ENCODE measurements at regions not wholly inside any gene's neighbourhood (a gene's known extent, or its start where the extent isn't known, plus 50 kb on each side); places are given as distances from the start of the nearest gene placed in this dataset.

GRCh38 chr10:42916974-42917373, 134.4 kb downstream of the BMS1 start:
- Histone ChIP-seq H3K27me3 (ENCODE audit: control insufficient read depth, insufficient read depth, low read length, poor library complexity, severe bottlenecking) (no peaks in the 10 kb centered on the region), H3K4me1 (ENCODE audit: control insufficient read depth, insufficient read depth, low read length) (no peaks in the 10 kb centered on the region), H3K9me3 (ENCODE audit: control insufficient read depth, low read length) (no peaks in the 10 kb centered on the region), H3K27ac (ENCODE audit: insufficient read depth, low read depth, low read length, poor library complexity, severe bottlenecking) (no peak overlapping the region), H3K36me3 (ENCODE audit: control insufficient read depth, insufficient read depth, low read length) (no peaks in the 10 kb centered on the region), H3K4me3 (ENCODE audit: insufficient read depth, low read depth, low read length) (no peak overlapping the region)

GRCh38 chr10:42917821-42918220, 135.2 kb downstream of the BMS1 start:
- Histone ChIP-seq H3K36me3 (ENCODE audit: control insufficient read depth, insufficient read depth, low read length) (no peaks in the 10 kb centered on the region), H3K4me3 (ENCODE audit: insufficient read depth, low read depth, low read length) (no peak overlapping the region), H3K9me3 (ENCODE audit: control insufficient read depth, low read length) (no peaks in the 10 kb centered on the region), H3K27ac (ENCODE audit: insufficient read depth, low read depth, low read length, poor library complexity, severe bottlenecking) (no peak overlapping the region), H3K4me1 (ENCODE audit: control insufficient read depth, insufficient read depth, low read length) (no peaks in the 10 kb centered on the region), H3K27me3 (ENCODE audit: control insufficient read depth, insufficient read depth, low read length, poor library complexity, severe bottlenecking) (no peaks in the 10 kb centered on the region)
- WGBS, 2 experiments = 85 to 86% methylated on average over 2 of the region's 2 CpGs

DNA sequence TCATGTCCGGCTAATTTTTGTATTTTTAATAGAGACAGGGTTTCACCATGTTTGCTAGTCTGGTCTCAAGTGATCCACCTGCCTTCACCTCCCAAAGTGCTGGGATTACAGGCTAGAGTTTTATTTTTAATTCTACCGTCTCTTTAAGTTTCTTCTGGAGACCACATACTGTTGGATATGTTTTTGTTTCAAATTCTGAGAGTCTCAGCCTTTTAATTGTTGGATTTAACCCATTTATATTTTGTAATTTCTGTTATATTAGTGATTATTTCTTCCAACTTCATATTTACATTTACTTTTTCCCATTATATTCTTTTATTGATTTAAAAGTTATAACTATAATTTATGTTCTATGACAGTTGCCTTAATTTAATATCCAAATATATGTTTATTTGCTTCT, 139.4 kb downstream of the BMS1 start:
- Histone ChIP-seq H3K4me3 (ENCODE audit: insufficient read depth, low read depth, low read length) (no peak overlapping the region), H3K9me3 (ENCODE audit: control insufficient read depth, low read length) (no peaks in the 10 kb centered on the region), H3K27me3 (ENCODE audit: control insufficient read depth, insufficient read depth, low read length, poor library complexity, severe bottlenecking) (no peaks in the 10 kb centered on the region), H3K36me3 (ENCODE audit: control insufficient read depth, insufficient read depth, low read length) (no peaks in the 10 kb centered on the region), H3K4me1 (ENCODE audit: control insufficient read depth, insufficient read depth, low read length) (peaks cover 13% of the 10 kb centered on the region), H3K27ac (ENCODE audit: insufficient read depth, low read depth, low read length, poor library complexity, severe bottlenecking) (no peak overlapping the region)
- WGBS, 2 experiments = 91 to 95% methylated on average over 1 to 2 of the region's 2 CpGs

GRCh38 chr10:42924484-42924883, 141.9 kb downstream of the BMS1 start:
- 80 to 84% methylated on average over 5 of the region's 5 CpGs for WGBS, 2 experiments
- no peaks in the 10 kb centered on the region for H3K27me3 ChIP-seq (ENCODE audit: control insufficient read depth, insufficient read depth, low read length, poor library complexity, severe bottlenecking)
- H3K27ac ChIP-seq (ENCODE audit: insufficient read depth, low read depth, low read length, poor library complexity, severe bottlenecking) = no peak overlapping the region
- H3K9me3 ChIP-seq (ENCODE audit: control insufficient read depth, low read length) = no peaks in the 10 kb centered on the region
- peaks cover 13% of the 10 kb centered on the region for H3K4me1 ChIP-seq (ENCODE audit: control insufficient read depth, insufficient read depth, low read length)
- no peaks in the 10 kb centered on the region for H3K36me3 ChIP-seq (ENCODE audit: control insufficient read depth, insufficient read depth, low read length)
- no peak overlapping the region for H3K4me3 ChIP-seq (ENCODE audit: insufficient read depth, low read depth, low read length)

- H3K27me3 ChIP-seq (ENCODE audit: control insufficient read depth, insufficient read depth, low read length, poor library complexity, severe bottlenecking) = peaks cover 3% of the 10 kb centered on the region
- no peaks in the 10 kb centered on the region for H3K9me3 ChIP-seq (ENCODE audit: control insufficient read depth, low read length)
- H3K4me1 ChIP-seq (ENCODE audit: control insufficient read depth, insufficient read depth, low read length) = peaks cover 16% of the 10 kb centered on the region
- no peak overlapping the region for H3K27ac ChIP-seq (ENCODE audit: insufficient read depth, low read depth, low read length, poor library complexity, severe bottlenecking)
- no peak overlapping the region for H3K4me3 ChIP-seq (ENCODE audit: insufficient read depth, low read depth, low read length)
- no peaks in the 10 kb centered on the region for H3K36me3 ChIP-seq (ENCODE audit: control insufficient read depth, insufficient read depth, low read length)
- WGBS, 2 experiments = 12 to 13% methylated on average over 6 of the region's 6 CpGs
Measured at GRCh38 chr10:42926843-42927242, 144.2 kb downstream of the BMS1 start.

DNA sequence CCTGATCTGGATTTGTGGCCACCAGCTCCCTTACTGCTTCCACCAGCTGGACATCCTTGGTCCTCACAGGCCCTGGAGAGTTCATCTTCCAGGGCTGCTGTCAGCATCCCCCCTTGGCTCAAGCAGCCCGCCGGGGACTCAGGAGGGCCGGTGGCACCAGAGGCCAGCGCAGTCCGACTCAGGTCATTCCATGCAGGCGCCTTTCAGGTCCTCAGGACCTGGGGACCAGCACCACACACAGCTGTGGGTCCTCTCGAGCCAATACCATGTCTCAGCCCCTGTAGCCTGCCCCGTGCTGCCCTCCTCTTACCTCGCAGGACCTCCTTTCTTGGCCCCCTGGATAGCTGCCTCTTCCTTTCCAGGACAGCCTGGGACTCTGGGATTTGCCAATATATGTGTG, 145.5 kb downstream of the BMS1 start:
- Histone ChIP-seq H3K27ac (ENCODE audit: insufficient read depth, low read depth, low read length, poor library complexity, severe bottlenecking) (no peak overlapping the region), H3K9me3 (ENCODE audit: control insufficient read depth, low read length) (no peaks in the 10 kb centered on the region), H3K4me1 (ENCODE audit: control insufficient read depth, insufficient read depth, low read length) (peaks cover 17% of the 10 kb centered on the region), H3K4me3 (ENCODE audit: insufficient read depth, low read depth, low read length) (no peak overlapping the region), H3K27me3 (ENCODE audit: control insufficient read depth, insufficient read depth, low read length, poor library complexity, severe bottlenecking) (peaks cover 15% of the 10 kb centered on the region), H3K36me3 (ENCODE audit: control insufficient read depth, insufficient read depth, low read length) (no peaks in the 10 kb centered on the region)
- 89 to 91% methylated on average over 9 of the region's 9 CpGs for WGBS, 2 experiments

- H3K36me3 ChIP-seq (ENCODE audit: control insufficient read depth, insufficient read depth, low read length) = no peaks in the 10 kb centered on the region
- no peak overlapping the region for H3K4me3 ChIP-seq (ENCODE audit: insufficient read depth, low read depth, low read length)
- H3K4me1 ChIP-seq (ENCODE audit: control insufficient read depth, insufficient read depth, low read length) = peaks cover 21% of the 10 kb centered on the region
- 93 to 98% methylated on average over 4 of the region's 4 CpGs for WGBS, 2 experiments
- peaks cover 27% of the 10 kb centered on the region for H3K27me3 ChIP-seq (ENCODE audit: control insufficient read depth, insufficient read depth, low read length, poor library complexity, severe bottlenecking)
- H3K9me3 ChIP-seq (ENCODE audit: control insufficient read depth, low read length) = no peaks in the 10 kb centered on the region
- no peak overlapping the region for H3K27ac ChIP-seq (ENCODE audit: insufficient read depth, low read depth, low read length, poor library complexity, severe bottlenecking)
Measured at GRCh38 chr10:42929236-42929635, 146.6 kb downstream of the BMS1 start.

GRCh38 chr10:42929993-42930392, 146.9 kb upstream of the RET start:
- H3K27me3 ChIP-seq (ENCODE audit: control insufficient read depth, insufficient read depth, low read length, poor library complexity, severe bottlenecking) = peaks cover 33% of the 10 kb centered on the region
- H3K9me3 ChIP-seq (ENCODE audit: control insufficient read depth, low read length) = no peaks in the 10 kb centered on the region
- WGBS, 2 experiments = 94 to 95% methylated on average over 8 of the region's 8 CpGs
- no peak overlapping the region for H3K27ac ChIP-seq (ENCODE audit: insufficient read depth, low read depth, low read length, poor library complexity, severe bottlenecking)
- no peak overlapping the region for H3K4me3 ChIP-seq (ENCODE audit: insufficient read depth, low read depth, low read length)
- H3K36me3 ChIP-seq (ENCODE audit: control insufficient read depth, insufficient read depth, low read length) = no peaks in the 10 kb centered on the region
- peaks cover 19% of the 10 kb centered on the region for H3K4me1 ChIP-seq (ENCODE audit: control insufficient read depth, insufficient read depth, low read length)

GRCh38 chr10:42930516-42931192, 146.2 kb upstream of the RET start:
- Histone ChIP-seq H3K9me3 (ENCODE audit: control insufficient read depth, low read length) (no peaks in the 10 kb centered on the region), H3K36me3 (ENCODE audit: control insufficient read depth, insufficient read depth, low read length) (no peaks in the 10 kb centered on the region), H3K4me1 (ENCODE audit: control insufficient read depth, insufficient read depth, low read length) (peaks cover 12% of the 10 kb centered on the region), H3K27ac (ENCODE audit: insufficient read depth, low read depth, low read length, poor library complexity, severe bottlenecking) (no peak overlapping the region), H3K4me3 (ENCODE audit: insufficient read depth, low read depth, low read length) (no peak overlapping the region), H3K27me3 (ENCODE audit: control insufficient read depth, insufficient read depth, low read length, poor library complexity, severe bottlenecking) (peaks cover 33% of the 10 kb centered on the region)
- 89 to 91% methylated on average over 11 of the region's 11 CpGs for WGBS, 2 experiments

DNA sequence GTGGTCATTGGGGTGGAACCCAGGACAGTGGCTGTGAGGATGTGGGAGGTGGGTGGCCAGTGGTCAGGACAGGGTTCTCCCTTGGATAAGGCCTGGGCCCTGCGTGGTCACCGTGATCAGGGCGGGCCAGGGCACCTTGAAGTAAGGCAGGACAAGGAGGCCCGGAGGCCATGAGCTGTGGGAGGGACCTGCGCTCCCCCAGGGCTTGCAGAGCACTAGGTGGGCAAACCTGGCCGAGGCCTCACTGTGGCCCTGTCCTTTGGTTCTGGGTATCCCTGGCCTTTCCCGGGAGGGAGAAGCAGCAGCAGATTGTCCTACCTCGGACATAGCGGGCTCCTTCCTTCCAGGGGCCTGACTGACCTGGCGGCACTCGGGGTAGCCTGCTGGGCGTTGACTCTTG, 144.8 kb upstream of the RET start:
- Histone ChIP-seq H3K4me1 (ENCODE audit: control insufficient read depth, insufficient read depth, low read length) (peaks cover 8% of the 10 kb centered on the region), H3K27me3 (ENCODE audit: control insufficient read depth, insufficient read depth, low read length, poor library complexity, severe bottlenecking) (peaks cover 33% of the 10 kb centered on the region), H3K27ac (ENCODE audit: insufficient read depth, low read depth, low read length, poor library complexity, severe bottlenecking) (no peak overlapping the region), H3K4me3 (ENCODE audit: insufficient read depth, low read depth, low read length) (no peak overlapping the region), H3K9me3 (ENCODE audit: control insufficient read depth, low read length) (no peaks in the 10 kb centered on the region), H3K36me3 (ENCODE audit: control insufficient read depth, insufficient read depth, low read length) (no peaks in the 10 kb centered on the region)
- WGBS, 2 experiments = 92 to 94% methylated on average over 12 of the region's 12 CpGs
